ENCODE measurements at regions not wholly inside any gene's neighbourhood (a gene's known extent, or its start where the extent isn't known, plus 50 kb on each side); places are given as distances from the start of the nearest gene placed in this dataset.
A peak's percentile ranks its signal among the peaks of the same experiment; 100 is the strongest.

- H3K79me2 ChIP-seq (ENCODE audit: insufficient read depth, low read length) = no peaks in the 10 kb centered on the region
- no peaks in the 10 kb centered on the region for H3K4me1 ChIP-seq (ENCODE audit: insufficient read depth, low read length)
- TF ChIP-seq, protein P1, sequence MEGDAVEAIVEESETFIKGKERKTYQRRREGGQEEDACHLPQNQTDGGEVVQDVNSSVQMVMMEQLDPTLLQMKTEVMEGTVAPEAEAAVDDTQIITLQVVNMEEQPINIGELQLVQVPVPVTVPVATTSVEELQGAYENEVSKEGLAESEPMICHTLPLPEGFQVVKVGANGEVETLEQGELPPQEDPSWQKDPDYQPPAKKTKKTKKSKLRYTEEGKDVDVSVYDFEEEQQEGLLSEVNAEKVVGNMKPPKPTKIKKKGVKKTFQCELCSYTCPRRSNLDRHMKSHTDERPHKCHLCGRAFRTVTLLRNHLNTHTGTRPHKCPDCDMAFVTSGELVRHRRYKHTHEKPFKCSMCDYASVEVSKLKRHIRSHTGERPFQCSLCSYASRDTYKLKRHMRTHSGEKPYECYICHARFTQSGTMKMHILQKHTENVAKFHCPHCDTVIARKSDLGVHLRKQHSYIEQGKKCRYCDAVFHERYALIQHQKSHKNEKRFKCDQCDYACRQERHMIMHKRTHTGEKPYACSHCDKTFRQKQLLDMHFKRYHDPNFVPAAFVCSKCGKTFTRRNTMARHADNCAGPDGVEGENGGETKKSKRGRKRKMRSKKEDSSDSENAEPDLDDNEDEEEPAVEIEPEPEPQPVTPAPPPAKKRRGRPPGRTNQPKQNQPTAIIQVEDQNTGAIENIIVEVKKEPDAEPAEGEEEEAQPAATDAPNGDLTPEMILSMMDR (IDR thresholded peaks at IDR 0.05; ENCODE audit: insufficient read depth, low read depth, low read length) = no peak
- TF ChIP-seq EZH2 (IDR thresholded peaks at IDR 0.05; ENCODE audit: insufficient read depth, low read length) = no peak
- Mint-ChIP-seq H3K4me3 (ENCODE audit: unreplicated experiment) (no peak overlapping the region), H3K9me3 (ENCODE audit: unreplicated experiment) (peaks cover 10% of the 10 kb centered on the region), H3K4me1 (ENCODE audit: low read depth, unreplicated experiment) (no peaks in the 10 kb centered on the region), H3K27ac (ENCODE audit: unreplicated experiment) (no peak overlapping the region), H3K36me3 (ENCODE audit: low read depth, unreplicated experiment) (no peaks in the 10 kb centered on the region), H3K27me3 (ENCODE audit: low read depth, unreplicated experiment) (peaks cover 8% of the 10 kb centered on the region)
- no peaks in the 10 kb centered on the region for H4K20me1 ChIP-seq (ENCODE audit: insufficient read depth, low read length)
- no peak overlapping the region for H3K4me3 ChIP-seq (ENCODE audit: insufficient read depth, low read depth, low read length)
- H3K36me3 ChIP-seq (ENCODE audit: insufficient read depth, low read length) = no peaks in the 10 kb centered on the region
- H3K9me3 ChIP-seq (ENCODE audit: insufficient read depth, low read depth, low read length) = peaks cover 3% of the 10 kb centered on the region
- H3K9ac ChIP-seq (ENCODE audit: low read length) = no peak overlapping the region
- peak; percentile 17 for FAIRE-seq
- no peaks in the 10 kb centered on the region for H3K27me3 ChIP-seq (ENCODE audit: insufficient read depth, low read length)
- no peak overlapping the region for H3K4me2 ChIP-seq (ENCODE audit: low read length)
- H2AFZ ChIP-seq (ENCODE audit: low read depth, low read length) = no peak overlapping the region
- no peak for DNase-seq (ENCODE audit: low read depth)
- H3K27ac ChIP-seq (ENCODE audit: low read depth, low read length) = no peak overlapping the region
Observed at GRCh38 chr19:13705928-13706447, 58.3 kb upstream of the MRI1 start.

DNA sequence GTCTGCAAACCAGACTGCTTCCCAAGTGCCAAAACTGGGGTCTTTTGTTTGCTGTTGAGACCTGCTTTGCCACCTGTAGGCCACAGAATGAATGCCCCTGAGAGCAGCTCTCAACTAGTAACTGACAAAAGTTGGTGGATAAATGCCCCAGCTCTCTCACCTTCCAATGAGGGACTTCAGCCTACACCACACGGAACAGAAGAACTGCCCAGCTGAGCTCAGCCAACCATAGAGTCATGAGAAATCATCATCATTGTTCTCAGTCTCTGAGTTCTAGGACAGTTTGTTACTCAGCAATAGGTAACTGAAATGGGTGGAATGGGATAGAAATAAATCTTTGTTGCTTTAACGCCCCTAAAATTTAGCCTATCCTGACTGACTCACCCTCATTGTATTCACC is 59.1 kb upstream of the MRI1 start:
- Histone ChIP-seq H2AFZ (ENCODE audit: low read depth, low read length) (no peak overlapping the region), H3K4me2 (ENCODE audit: low read length) (no peak overlapping the region), H3K79me2 (ENCODE audit: insufficient read depth, low read length) (no peaks in the 10 kb centered on the region), H3K9me3 (ENCODE audit: insufficient read depth, low read depth, low read length) (peaks cover 3% of the 10 kb centered on the region), H3K4me3 (ENCODE audit: insufficient read depth, low read depth, low read length) (no peak overlapping the region), H3K27me3 (ENCODE audit: insufficient read depth, low read length) (peaks cover 4% of the 10 kb centered on the region), H3K27ac (ENCODE audit: low read depth, low read length) (no peak overlapping the region), H4K20me1 (ENCODE audit: insufficient read depth, low read length) (no peaks in the 10 kb centered on the region), H3K36me3 (ENCODE audit: insufficient read depth, low read length) (no peaks in the 10 kb centered on the region), H3K9ac (ENCODE audit: low read length) (no peak overlapping the region), H3K4me1 (ENCODE audit: insufficient read depth, low read length) (no peaks in the 10 kb centered on the region)
- no peaks in the 10 kb centered on the region for H3K36me3 Mint-ChIP-seq (ENCODE audit: low read depth, unreplicated experiment)
- no peak for DNase-seq (ENCODE audit: low read depth)
- H3K9me3 Mint-ChIP-seq (ENCODE audit: unreplicated experiment) = peaks cover 10% of the 10 kb centered on the region
- H3K27ac Mint-ChIP-seq (ENCODE audit: unreplicated experiment) = no peak overlapping the region
- H3K4me1 Mint-ChIP-seq (ENCODE audit: low read depth, unreplicated experiment) = no peaks in the 10 kb centered on the region
- H3K4me3 Mint-ChIP-seq (ENCODE audit: unreplicated experiment) = no peak overlapping the region
- peaks cover 14% of the 10 kb centered on the region for H3K27me3 Mint-ChIP-seq (ENCODE audit: low read depth, unreplicated experiment)
- no peak for FAIRE-seq
- no peak for TF ChIP-seq EZH2 (IDR thresholded peaks at IDR 0.05; ENCODE audit: insufficient read depth, low read length)
- TF ChIP-seq, protein P1 (IDR thresholded peaks at IDR 0.05; ENCODE audit: insufficient read depth, low read depth, low read length) = no peak

DNA sequence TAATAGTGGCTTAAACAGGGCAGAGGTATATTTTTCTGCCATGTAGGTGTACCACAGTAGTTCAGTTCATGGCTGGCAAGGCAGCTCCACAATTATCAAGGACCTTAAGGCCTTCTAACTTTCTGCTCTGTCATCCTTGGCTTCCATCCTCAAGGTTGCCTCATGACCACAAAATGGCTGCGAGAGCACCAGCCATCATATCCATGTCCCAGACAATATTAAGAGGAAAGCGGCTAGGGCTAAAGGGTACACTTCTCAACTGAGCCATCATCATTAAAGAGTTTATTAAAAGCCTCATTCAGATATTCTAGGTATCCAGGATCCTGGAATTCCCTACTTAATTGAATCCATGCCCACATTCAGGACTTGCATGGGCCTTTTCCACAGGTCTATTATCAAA is 62.7 kb upstream of the MRI1 start:
- Histone ChIP-seq H3K9ac (ENCODE audit: low read length) (no peak overlapping the region), H3K9me3 (ENCODE audit: insufficient read depth, low read depth, low read length) (peaks cover 3% of the 10 kb centered on the region), H3K4me2 (ENCODE audit: low read length) (no peak overlapping the region), H4K20me1 (ENCODE audit: insufficient read depth, low read length) (no peaks in the 10 kb centered on the region), H3K79me2 (ENCODE audit: insufficient read depth, low read length) (no peaks in the 10 kb centered on the region), H3K36me3 (ENCODE audit: insufficient read depth, low read length) (no peaks in the 10 kb centered on the region), H3K27me3 (ENCODE audit: insufficient read depth, low read length) (peaks cover 7% of the 10 kb centered on the region), H3K4me3 (ENCODE audit: insufficient read depth, low read depth, low read length) (no peak overlapping the region), H3K27ac (ENCODE audit: low read depth, low read length) (no peak overlapping the region), H2AFZ (ENCODE audit: low read depth, low read length) (no peak overlapping the region), H3K4me1 (ENCODE audit: insufficient read depth, low read length) (no peaks in the 10 kb centered on the region)
- Mint-ChIP-seq H3K4me3 (ENCODE audit: unreplicated experiment) (no peak overlapping the region), H3K4me1 (ENCODE audit: low read depth, unreplicated experiment) (no peaks in the 10 kb centered on the region), H3K27me3 (ENCODE audit: low read depth, unreplicated experiment) (peaks cover 15% of the 10 kb centered on the region), H3K9me3 (ENCODE audit: unreplicated experiment) (peaks cover 11% of the 10 kb centered on the region), H3K36me3 (ENCODE audit: low read depth, unreplicated experiment) (no peaks in the 10 kb centered on the region), H3K27ac (ENCODE audit: unreplicated experiment) (no peak overlapping the region)
- TF ChIP-seq EZH2 (IDR thresholded peaks at IDR 0.05; ENCODE audit: insufficient read depth, low read length) = no peak
- TF ChIP-seq, protein P1 (IDR thresholded peaks at IDR 0.05; ENCODE audit: insufficient read depth, low read depth, low read length) = no peak
- FAIRE-seq (no peak), DNase-seq (ENCODE audit: low read depth) (no peak)
